ENCODE measurements at regions not wholly inside any gene's neighbourhood (a gene's known extent, or its start where the extent isn't known, plus 50 kb on each side); places are given as distances from the start of the nearest gene placed in this dataset.

DNA sequence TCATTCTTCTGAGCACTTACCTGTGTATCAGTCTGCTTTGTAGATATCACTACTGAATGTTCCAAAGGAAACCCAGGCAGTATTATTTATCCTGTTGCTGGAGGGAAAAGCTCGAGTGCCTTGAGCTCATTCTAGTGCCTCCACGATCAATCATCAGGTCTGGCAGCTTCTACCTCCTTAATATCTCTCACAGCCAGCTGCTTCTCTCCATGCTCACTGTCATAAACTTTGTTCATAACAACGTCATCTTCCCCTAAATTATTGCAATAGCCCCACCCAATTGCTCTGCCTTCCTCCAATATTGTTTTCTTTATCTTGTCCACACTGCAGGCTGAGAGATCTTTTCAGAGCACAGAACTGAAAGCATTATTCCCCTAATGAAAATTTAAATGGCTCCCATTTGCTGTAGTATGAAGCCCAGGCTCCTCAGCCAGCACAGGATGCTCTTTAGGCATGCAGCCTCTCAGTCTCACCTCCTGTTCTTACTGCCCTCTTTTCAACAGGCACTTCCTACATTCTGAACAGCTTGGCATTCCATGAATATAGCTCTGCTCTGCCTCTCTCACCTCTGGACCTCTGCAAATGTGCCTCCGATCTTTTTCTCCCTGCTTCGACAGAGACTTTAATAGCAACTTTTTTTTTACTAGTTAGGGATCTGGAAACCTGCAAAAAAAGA, 504.2 kb upstream of the IGFBP7 start:
- H3K4me3 ChIP-seq (ENCODE audit: low read length), result no peak overlapping the region
- TF ChIP-seq, protein P1, sequence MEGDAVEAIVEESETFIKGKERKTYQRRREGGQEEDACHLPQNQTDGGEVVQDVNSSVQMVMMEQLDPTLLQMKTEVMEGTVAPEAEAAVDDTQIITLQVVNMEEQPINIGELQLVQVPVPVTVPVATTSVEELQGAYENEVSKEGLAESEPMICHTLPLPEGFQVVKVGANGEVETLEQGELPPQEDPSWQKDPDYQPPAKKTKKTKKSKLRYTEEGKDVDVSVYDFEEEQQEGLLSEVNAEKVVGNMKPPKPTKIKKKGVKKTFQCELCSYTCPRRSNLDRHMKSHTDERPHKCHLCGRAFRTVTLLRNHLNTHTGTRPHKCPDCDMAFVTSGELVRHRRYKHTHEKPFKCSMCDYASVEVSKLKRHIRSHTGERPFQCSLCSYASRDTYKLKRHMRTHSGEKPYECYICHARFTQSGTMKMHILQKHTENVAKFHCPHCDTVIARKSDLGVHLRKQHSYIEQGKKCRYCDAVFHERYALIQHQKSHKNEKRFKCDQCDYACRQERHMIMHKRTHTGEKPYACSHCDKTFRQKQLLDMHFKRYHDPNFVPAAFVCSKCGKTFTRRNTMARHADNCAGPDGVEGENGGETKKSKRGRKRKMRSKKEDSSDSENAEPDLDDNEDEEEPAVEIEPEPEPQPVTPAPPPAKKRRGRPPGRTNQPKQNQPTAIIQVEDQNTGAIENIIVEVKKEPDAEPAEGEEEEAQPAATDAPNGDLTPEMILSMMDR (conservative IDR thresholded peaks at IDR 0.05; ENCODE audit: low read depth, low read length), result no peak
- no peak for DNase-seq (ENCODE audit: low read depth)

DNA sequence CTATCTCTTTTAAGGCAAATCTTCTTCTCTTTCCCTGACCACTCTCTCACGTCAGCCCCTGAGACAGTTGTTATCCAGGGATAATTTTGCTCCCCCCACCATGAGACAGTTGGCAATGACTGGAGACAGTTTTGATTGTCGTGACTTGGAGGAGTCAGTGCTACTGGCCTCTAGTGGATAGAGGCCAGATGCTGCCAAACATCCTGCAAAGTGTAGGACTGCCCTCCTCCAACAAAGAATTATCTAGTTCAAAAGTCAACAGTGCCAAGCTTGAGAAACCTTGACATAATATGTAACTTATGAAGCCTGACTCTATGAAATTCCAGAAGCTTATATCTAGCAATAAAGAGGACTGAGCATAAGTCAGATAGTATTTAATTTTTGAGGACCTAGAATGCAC, 502.1 kb upstream of the IGFBP7 start:
- TF ChIP-seq, protein P1 (conservative IDR thresholded peaks at IDR 0.05; ENCODE audit: low read depth, low read length), result peak; percentile 20
- no peak overlapping the region for H3K4me3 ChIP-seq (ENCODE audit: low read length)
- DNase-seq (ENCODE audit: low read depth), result no peak

DNA sequence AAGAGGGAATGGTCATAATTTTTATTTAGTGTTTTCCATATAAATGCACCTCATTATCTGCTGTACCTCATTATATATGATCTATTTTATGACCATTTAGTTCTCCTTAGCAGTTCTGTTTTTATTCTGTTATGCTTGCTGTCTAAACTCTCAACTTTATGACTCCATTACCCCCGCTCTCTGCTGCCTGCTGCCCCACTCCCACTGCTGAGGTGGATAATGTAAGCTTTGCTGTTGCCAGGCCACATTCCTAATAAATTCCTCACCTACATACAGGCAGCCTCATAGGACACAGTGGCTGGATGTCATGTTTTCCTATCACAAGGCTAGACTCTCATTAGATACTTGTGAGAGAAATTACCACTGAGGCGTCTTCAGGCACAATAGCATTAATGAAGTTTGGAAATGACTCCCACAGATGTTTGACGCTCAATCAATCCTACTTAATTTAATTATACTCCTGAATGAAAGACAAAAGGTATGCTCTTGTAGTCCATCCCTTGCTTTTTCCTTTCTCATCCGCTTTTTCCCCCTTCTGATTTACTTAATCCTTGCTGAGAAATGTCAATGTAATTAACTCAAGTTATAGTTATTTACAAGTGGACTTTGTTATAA, 497.5 kb upstream of the IGFBP7 start:
- peak; percentile 25 for DNase-seq (ENCODE audit: low read depth)

DNA sequence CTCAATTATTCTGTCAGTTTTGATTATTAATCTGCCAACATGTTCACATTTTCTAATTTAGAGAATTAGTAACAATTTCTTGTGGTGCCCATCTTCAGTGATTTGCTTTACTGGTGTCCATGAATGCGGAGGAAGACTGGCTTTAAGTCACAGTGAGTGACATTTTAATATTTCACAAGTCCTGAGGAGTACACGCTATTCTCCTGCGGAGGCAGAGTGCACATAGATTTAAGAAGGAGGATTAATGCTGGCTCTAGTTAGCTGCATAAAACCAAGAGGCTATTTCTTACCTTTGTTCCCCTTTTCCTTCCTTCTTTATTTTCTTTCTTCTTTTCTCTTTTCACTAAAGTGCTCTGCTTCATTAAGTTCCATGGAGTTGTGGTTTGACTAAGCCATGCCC, 495.2 kb upstream of the IGFBP7 start:
- DNase-seq (ENCODE audit: low read depth), result no peak
- no peak overlapping the region for H3K4me3 ChIP-seq (ENCODE audit: low read length)
- TF ChIP-seq, protein P1 (conservative IDR thresholded peaks at IDR 0.05; ENCODE audit: low read depth, low read length), result no peak

More for the DNA sequence above, 497.5 kb upstream of the IGFBP7 start:
- TF ChIP-seq, protein P1 (conservative IDR thresholded peaks at IDR 0.05; ENCODE audit: low read depth, low read length), result no peak
- H3K4me3 ChIP-seq (ENCODE audit: low read length), result no peak overlapping the region

DNA sequence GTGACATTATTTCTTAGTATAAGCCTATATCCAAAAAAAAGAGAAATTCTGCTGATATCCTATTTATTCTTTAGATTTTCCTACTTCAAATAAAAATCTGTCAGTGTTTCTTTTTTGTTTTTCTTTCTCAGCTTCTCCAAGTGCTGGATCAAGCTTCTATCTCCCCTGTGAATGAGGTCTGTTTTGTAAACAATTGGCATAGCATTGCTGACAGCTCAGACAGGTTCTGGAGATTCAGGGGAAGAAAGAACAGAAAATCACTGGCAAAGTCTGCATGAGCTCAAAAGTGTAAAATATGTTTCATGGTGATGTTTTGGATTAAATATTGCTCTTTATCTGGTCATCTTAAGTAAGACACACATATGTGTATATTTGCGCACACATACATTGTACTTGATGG, 492.0 kb upstream of the IGFBP7 start:
- no peak for DNase-seq (ENCODE audit: low read depth)
- TF ChIP-seq, protein P1 (conservative IDR thresholded peaks at IDR 0.05; ENCODE audit: low read depth, low read length), result no peak
- no peak overlapping the region for H3K4me3 ChIP-seq (ENCODE audit: low read length)

DNA sequence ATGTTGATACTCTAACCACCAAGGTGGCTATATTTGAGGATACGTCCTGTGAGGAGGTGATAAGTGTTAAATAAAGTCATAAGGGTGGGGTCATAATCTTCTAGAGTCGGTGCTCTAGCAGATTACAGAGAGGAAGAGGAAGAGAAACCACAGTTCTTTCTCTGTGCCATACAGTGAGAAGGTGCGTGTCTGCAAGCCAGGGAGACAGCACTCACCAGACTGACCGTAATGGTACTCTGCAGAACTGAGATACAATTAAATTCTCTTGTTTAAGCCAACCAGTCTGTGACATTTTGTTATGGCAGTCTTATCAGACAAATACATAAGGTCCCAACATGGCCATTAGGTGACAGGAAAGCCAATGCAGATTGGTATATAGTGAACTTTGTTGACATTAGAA, 480.9 kb upstream of the IGFBP7 start:
- no peak overlapping the region for H3K4me3 ChIP-seq (ENCODE audit: low read length)
- DNase-seq (ENCODE audit: low read depth), result no peak
- TF ChIP-seq, protein P1 (conservative IDR thresholded peaks at IDR 0.05; ENCODE audit: low read depth, low read length), result no peak

DNA sequence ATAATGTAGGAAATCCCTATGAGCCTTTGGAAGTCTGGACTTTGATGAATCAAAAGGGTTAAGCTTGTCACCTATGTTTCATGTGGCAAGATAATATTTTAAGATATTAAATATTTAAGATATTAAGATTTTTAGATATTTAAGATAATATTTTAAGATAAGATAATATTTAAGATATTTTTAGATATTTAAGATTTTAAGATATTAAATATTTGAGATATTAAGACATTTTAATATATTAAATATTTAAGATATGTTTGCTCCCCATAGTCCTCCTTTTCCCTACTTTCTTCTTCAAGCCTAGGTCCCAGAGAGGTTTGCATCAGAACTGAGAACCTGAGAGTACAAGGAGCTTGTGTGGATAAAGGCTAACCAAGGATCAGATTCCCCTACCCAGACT, 478.4 kb upstream of the IGFBP7 start:
- TF ChIP-seq, protein P1 (conservative IDR thresholded peaks at IDR 0.05; ENCODE audit: low read depth, low read length), result no peak
- DNase-seq (ENCODE audit: low read depth), result no peak

More for the DNA sequence above, 478.4 kb upstream of the IGFBP7 start:
- H3K4me3 ChIP-seq (ENCODE audit: low read length), result no peak overlapping the region
